Endothelial cell of umbilical vein (primary cell): ENCODE measurements at regions not wholly inside any gene's neighbourhood (a gene's known extent, or its start where the extent isn't known, plus 50 kb on each side); places are given as distances from the start of the nearest gene placed in this dataset.

Experiments used
- BruUV-seq: library from RNA; stranded (reverse); fragments of 400-500 nt; replicated peaks from 2 replicates; lab custom pipeline; 2021; lab: Mats Ljungman, UMichigan
- CTCF ChIA-PET: fragments of 300-600, 350-600 bp; sonication (Branson Sonifier 250); formaldehyde crosslinking; loops from one replicate; lab custom pipeline; 2021; ENCODE audit warnings: antibody characterized with exemption, inconsistent platforms; lab: Charles Lee
- POLR2A ChIA-PET: fragments of 300-600, 350-600 bp; sonication (Branson Sonifier 250); formaldehyde crosslinking; loops from one replicate; lab custom pipeline; 2021; ENCODE audit warnings: antibody characterized with exemption, inconsistent platforms; lab: Charles Lee
- DNase-seq: peaks from one replicate; pipeline ENCODE4 v3.0.0-alpha.2; 2011; ENCODE audit warnings: low read depth, low spot score
- FAIRE-seq: peaks from 2 replicates; lab custom pipeline; 2011; peaks lifted over from hg19 to GRCh38; lab: Jason Lieb, UNC
- H2AFZ ChIP-seq: 2 replicates; pipeline ENCODE4 v1.6.0; 2012; ENCODE audit warnings: low read depth, low read length, control low read depth, inconsistent platforms
- H3K27ac ChIP-seq: 2 replicates; pipeline ENCODE4 v1.5.1; 2011; ENCODE audit warnings: low read depth, mild to moderate bottlenecking, control low read depth, low read length, moderate library complexity; ENCODE audit not compliant: insufficient read depth
- H3K27me3 ChIP-seq, 2 experiments: 2 replicates each; pipeline versions ENCODE4 v1.6.0 to v1.6.1; 2011; ENCODE audit warnings: low read length in 2 of 2, mixed read lengths in 1 of 2; ENCODE audit not compliant: control insufficient read depth in 2 of 2, insufficient read depth in 2 of 2
- H3K36me3 ChIP-seq, 2 experiments: 2 replicates in 1 of 2; 3 replicates in 1 of 2; pipeline ENCODE4 v1.5.1; 2011; ENCODE audit warnings: low read length in 2 of 2, mild to moderate bottlenecking in 1 of 2, moderate library complexity in 1 of 2; ENCODE audit not compliant: control insufficient read depth in 2 of 2, insufficient read depth in 2 of 2; ENCODE audit errors: extremely low read depth in 1 of 2
- H3K4me1 ChIP-seq: 3 replicates; pipeline ENCODE4 v1.5.1; 2011; ENCODE audit warnings: mild to moderate bottlenecking, low read length; ENCODE audit not compliant: control insufficient read depth, insufficient read depth; ENCODE audit errors: extremely low read depth
- H3K4me2 ChIP-seq: 2 replicates; pipeline ENCODE4 v1.6.1; 2011; ENCODE audit warnings: low read length, control low read depth, mixed read lengths; ENCODE audit not compliant: insufficient read depth
- H3K4me3 ChIP-seq, 3 experiments: fragments of 200-600 bp in 1 of 3; sonication (generic), shearing (Covaris generic) in 1 of 3; replicated peaks in 1 of 3; 2 replicates each; pipeline ENCODE4 v1.5.1; 2011 to 2016; ENCODE audit warnings: control low read depth in 3 of 3, low read length in 3 of 3, mild to moderate bottlenecking in 2 of 3, inconsistent platforms in 1 of 3, low read depth in 1 of 3, moderate library complexity in 1 of 3; ENCODE audit not compliant: insufficient read depth in 1 of 3
- H3K79me2 ChIP-seq: 2 replicates; pipeline ENCODE4 v1.6.0; 2012; ENCODE audit warnings: low read length, inconsistent platforms; ENCODE audit not compliant: control insufficient read depth, insufficient read depth
- H3K9ac ChIP-seq: replicated peaks from 2 replicates; pipeline ENCODE3; 2011; ENCODE audit warnings: low read length, control low read depth; ENCODE audit not compliant: insufficient read depth; ENCODE audit errors: extremely low read depth
- H3K9me1 ChIP-seq: replicated peaks from 3 replicates; pipeline ENCODE4 v1.6.0; 2011; ENCODE audit warnings: mild to moderate bottlenecking, low read length; ENCODE audit not compliant: control insufficient read depth, insufficient read depth; ENCODE audit errors: extremely low read depth
- H3K9me3 ChIP-seq: replicated peaks from 2 replicates; pipeline ENCODE4 v1.5.1; 2012; ENCODE audit warnings: low read length, inconsistent platforms; ENCODE audit not compliant: control insufficient read depth, insufficient read depth
- H4K20me1 ChIP-seq: replicated peaks from 2 replicates; pipeline ENCODE3; 2011; ENCODE audit warnings: mild to moderate bottlenecking, low read length; ENCODE audit not compliant: control insufficient read depth, insufficient read depth; ENCODE audit errors: extremely low read depth
- CTCF ChIP-seq, 2 donors: IDR thresholded peaks; 1 replicate in 1 of 2; 2 replicates in 1 of 2; pipeline ENCODE4 v1.5.1; 2011; ENCODE audit warnings: low read length in 2 of 2, mild to moderate bottlenecking in 2 of 2, moderate library complexity in 2 of 2, control low read depth in 1 of 2, inconsistent platforms in 1 of 2, low read depth in 1 of 2; ENCODE audit not compliant: insufficient read depth in 1 of 2; ENCODE audit errors: extremely low read depth in 1 of 2
- JUN ChIP-seq: IDR thresholded peaks from 2 replicates; pipeline ENCODE4 v1.6.1; 2011; ENCODE audit warnings: borderline replicate concordance, low read depth; ENCODE audit not compliant: insufficient read length, insufficient read depth
- MAX ChIP-seq: IDR thresholded peaks from 2 replicates; pipeline ENCODE4 v1.6.1; 2011; ENCODE audit not compliant: insufficient read depth, insufficient read length
- dilution Hi-C: fragments of 300-500 bp; cut with MboI; formaldehyde crosslinking; loops from one replicate; pipeline ENCODE4 v1.15.0; 2019; ENCODE audit warnings: low sequenced_read_pairs; ENCODE audit not compliant: extremely low pct_ligation_motif_present
- intact Hi-C: fragments of 100-400 bp; cut with micrococcal nuclease; formaldehyde crosslinking; loops from one replicate; pipeline ENCODE4 v1.10.0; 2022

GRCh38 chr9:25542319-25542718 is 135.9 kb downstream of the TUSC1 start:
- dilution Hi-C loops, result no loop called here
- no TSS peak for BruUV-seq
- Histone ChIP-seq H3K36me3 (no peaks in the 10 kb centered on the region), H3K9me3 (no peaks in the 10 kb centered on the region), H3K4me3 (no peak overlapping the region), H3K27me3 (no peaks in the 10 kb centered on the region), H3K4me2 (no peak overlapping the region), H3K9ac (no peak overlapping the region), H3K27ac (no peak overlapping the region), H2AFZ (no peak overlapping the region), H4K20me1 (no peaks in the 10 kb centered on the region), H3K9me1 (no peaks in the 10 kb centered on the region), H3K79me2 (no peaks in the 10 kb centered on the region), H3K4me1 (no peaks in the 10 kb centered on the region)
- ChIA-PET POLR2A (no interaction called here), CTCF (no interaction called here)
- DNase-seq (no peak), FAIRE-seq (no peak)
- intact Hi-C loops, result no loop called here
- TF ChIP-seq JUN, result no peak
- TF ChIP-seq CTCF (IDR thresholded peaks at IDR 0.05; ENCODE audit: extremely low read depth in 1 of 2, insufficient read depth in 1 of 2, low read depth in 1 of 2, low read length in 2 of 2), result no peak

- dilution Hi-C loops, result no loop called here
- Histone ChIP-seq H3K4me3 (no peak overlapping the region), H3K27me3 (no peaks in the 10 kb centered on the region), H3K4me1 (no peaks in the 10 kb centered on the region), H3K9me1 (no peaks in the 10 kb centered on the region), H3K9me3 (no peaks in the 10 kb centered on the region), H4K20me1 (no peaks in the 10 kb centered on the region), H3K79me2 (no peaks in the 10 kb centered on the region), H2AFZ (no peak overlapping the region), H3K4me2 (no peak overlapping the region), H3K27ac (no peak overlapping the region), H3K9ac (no peak overlapping the region), H3K36me3 (no peaks in the 10 kb centered on the region)
- POLR2A ChIA-PET, result no interaction called here
- FAIRE-seq, result no peak
- no peak for DNase-seq
- no peak for TF ChIP-seq MAX
- BruUV-seq, result no TSS peak
- CTCF ChIA-PET, result no interaction called here
- intact Hi-C loops, result no loop called here
Measured at GRCh38 chr9:25537808-25538207, 140.4 kb downstream of the TUSC1 start.
